ENCODE measurements at regions not wholly inside any gene's neighbourhood (a gene's known extent, or its start where the extent isn't known, plus 50 kb on each side); places are given as distances from the start of the nearest gene placed in this dataset.

DNA sequence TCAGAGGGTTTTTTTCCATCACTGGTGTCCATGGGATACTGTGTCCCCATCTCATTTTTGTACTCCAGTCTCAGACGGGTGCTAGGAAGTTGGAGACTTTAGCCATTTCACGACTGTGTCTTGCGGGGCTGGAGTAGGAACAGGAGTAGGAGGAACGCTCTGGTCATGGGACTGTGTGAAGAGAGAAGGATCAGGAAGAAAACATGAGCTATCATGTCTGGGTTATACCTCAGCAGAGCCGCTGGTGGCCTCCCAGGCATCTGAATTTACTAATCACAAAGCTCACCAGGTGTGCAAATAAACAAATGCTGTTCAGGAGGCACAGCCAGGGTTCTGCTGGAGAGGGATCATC lies 225.4 kb downstream of the SEC14L1 start:
- DNase-seq (ENCODE audit: low read depth): no peak
- TF ChIP-seq CTCF (conservative IDR thresholded peaks at IDR 0.05; ENCODE audit: low read depth, low read length): no peak
- no peak overlapping the region for H3K4me3 ChIP-seq (ENCODE audit: low read length)

- DNase-seq (ENCODE audit: low read depth): no peak
- TF ChIP-seq CTCF (conservative IDR thresholded peaks at IDR 0.05; ENCODE audit: low read depth, low read length): no peak
- no peak overlapping the region for H3K4me3 ChIP-seq (ENCODE audit: low read length)
Observed at GRCh38 chr17:77366558-77367245, 225.9 kb downstream of the SEC14L1 start.

- H3K4me3 ChIP-seq (ENCODE audit: low read length): no peak overlapping the region
- no peak for TF ChIP-seq CTCF (conservative IDR thresholded peaks at IDR 0.05; ENCODE audit: low read depth, low read length)
- DNase-seq (ENCODE audit: low read depth): no peak
Observed at GRCh38 chr17:77369544-77369971, 228.8 kb downstream of the SEC14L1 start.

DNA sequence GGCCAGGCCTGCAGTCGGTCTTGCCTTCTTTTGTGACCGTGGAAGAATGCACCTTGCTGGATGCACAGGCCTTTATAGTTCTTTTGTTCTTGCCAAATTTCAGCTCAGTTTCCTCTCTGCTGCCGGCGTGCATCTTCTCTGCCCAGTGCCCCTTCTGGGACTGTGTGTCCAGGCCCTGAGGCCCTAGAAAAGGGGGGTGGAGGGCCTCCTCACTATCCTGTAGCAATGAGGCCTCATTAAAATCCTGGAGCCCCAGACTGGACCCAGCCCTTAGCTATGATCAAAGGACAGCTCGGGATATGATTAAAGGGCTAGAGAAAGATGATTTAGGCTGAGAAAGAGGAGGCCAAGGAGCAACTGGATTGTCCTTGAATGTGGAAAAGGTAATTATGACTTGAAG lies 229.8 kb downstream of the SEC14L1 start:
- TF ChIP-seq CTCF (conservative IDR thresholded peaks at IDR 0.05; ENCODE audit: low read depth, low read length): no peak
- DNase-seq (ENCODE audit: low read depth): no peak
- H3K4me3 ChIP-seq (ENCODE audit: low read length): no peak overlapping the region

DNA sequence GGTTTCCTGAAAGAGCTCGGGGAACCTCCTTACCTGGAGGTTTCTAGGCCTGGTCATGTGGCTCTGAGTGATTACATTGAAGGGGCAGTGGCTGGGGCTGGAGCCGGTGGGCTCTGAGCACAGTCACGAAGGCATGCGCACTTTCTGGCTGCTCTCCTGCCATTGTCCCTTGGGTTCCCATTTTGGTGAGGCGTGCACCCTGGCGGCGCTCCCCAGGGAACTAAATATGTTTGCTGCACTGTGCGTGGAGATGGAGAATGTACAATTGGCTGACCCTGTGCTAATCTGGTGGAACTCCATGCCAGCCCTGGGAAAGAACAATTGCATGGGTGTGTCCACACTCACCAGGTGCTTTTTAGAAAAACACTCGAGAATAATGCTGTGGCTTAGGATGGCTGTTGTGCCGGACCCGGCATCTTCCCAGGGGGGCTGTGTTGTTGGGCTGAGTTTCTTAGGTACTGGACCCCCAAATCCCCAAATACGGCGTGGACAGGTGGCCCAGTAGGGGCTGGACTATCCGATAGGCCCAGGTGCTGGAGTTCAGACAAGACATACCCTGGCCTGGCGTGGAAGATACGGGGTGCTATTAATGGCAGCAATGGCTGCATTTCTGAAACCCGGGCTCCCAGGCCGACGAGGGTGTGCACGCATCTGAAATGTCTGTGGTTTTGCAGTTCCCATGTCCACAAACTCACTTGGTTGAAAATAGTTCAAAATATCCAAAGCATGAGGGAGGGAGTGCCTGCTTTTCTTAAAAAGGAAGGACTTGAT lies 230.5 kb downstream of the SEC14L1 start:
- H3K4me3 ChIP-seq (ENCODE audit: low read length): no peak overlapping the region
- DNase-seq (ENCODE audit: low read depth): no peak
- no peak for TF ChIP-seq CTCF (conservative IDR thresholded peaks at IDR 0.05; ENCODE audit: low read depth, low read length)

DNA sequence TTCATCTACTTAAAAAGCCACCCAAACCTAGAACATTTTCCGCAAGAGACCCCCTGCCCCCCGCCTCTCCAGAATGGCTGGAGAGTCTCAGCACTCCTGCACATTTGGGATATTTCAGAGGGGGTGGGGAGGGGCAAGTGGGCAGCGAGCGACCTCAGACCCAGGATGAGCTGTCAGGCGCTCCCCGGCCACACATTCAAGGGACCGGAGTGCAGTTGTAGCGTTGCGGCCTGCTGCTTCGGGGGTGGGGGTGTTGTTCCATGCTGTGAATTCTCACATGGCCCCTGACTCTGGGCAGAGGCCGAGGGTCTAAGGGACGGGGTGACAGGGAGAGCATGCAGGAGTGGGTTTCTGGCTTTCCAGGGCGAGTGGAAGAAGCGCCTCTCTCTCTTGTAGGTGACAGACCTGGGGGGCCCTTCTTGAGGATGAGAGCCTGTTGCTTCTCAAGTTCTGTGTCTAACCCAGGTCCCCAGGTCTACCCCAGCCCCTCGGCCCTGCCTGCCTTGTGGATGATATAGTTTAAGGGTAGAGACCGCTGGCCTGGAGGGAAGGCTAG lies 231.2 kb downstream of the SEC14L1 start:
- no peak for TF ChIP-seq CTCF (conservative IDR thresholded peaks at IDR 0.05; ENCODE audit: low read depth, low read length)
- H3K4me3 ChIP-seq (ENCODE audit: low read length): no peak overlapping the region
- no peak for DNase-seq (ENCODE audit: low read depth)
